NCI-H774 (cell line): ENCODE measurements at regions not wholly inside any gene's neighbourhood (a gene's known extent, or its start where the extent isn't known, plus 50 kb on each side); places are given as distances from the start of the nearest gene placed in this dataset.
"Not testable (repeated sequence)": the region's sequence is repeated elsewhere in the genome, so short reads cannot be mapped to it uniquely, and the experiment has no call there.

Source experiments
- DNase-seq: peaks from one replicate; lab custom pipeline; 2025; lab: John Stamatoyannopoulos, UW

DNA sequence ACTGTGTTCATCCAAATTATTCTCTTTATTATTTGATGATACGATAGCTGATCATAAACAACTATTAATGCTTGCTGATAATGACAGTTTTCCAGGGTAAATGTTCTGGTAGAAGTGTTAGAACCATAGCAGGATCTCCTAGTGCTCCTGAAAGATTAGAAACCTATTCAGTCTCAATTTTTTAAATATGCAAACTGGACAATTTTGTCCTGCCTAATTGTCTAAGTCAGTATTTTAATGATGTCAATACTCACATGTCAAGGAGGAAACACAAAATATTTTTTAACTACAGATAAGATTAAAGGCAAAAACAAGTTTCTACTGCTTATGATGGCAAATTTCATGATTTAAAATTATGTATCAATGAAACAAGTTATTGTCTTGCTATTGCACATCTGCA, 233.9 kb downstream of the RFPL4B start:
- DNase-seq: no peak

DNA sequence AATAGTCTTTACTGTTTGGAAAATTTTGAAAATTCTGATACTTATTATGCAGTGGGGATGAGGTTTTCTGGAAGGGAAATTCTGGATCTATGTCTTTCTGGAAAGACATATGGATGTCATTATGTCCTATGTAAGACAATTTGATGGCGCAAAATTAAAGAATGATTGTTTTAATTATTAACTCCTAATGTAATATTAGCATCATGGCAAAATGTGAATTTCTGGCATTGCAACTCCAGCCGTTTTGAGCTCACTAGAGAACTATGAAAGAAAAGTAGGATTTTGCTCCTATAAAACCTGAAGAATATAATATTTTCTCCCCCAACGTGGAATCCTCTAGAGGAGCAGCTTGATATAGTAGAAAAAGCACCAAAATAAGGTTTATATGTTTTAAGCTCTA, 243.2 kb downstream of the RFPL4B start:
- DNase-seq: no peak

- DNase-seq: no peak
Measured at GRCh38 chr6:112591329-112591728, 244.2 kb downstream of the RFPL4B start.

- no peak for DNase-seq
Measured at GRCh38 chr6:112592159-112592558, 245.0 kb downstream of the RFPL4B start.

DNA sequence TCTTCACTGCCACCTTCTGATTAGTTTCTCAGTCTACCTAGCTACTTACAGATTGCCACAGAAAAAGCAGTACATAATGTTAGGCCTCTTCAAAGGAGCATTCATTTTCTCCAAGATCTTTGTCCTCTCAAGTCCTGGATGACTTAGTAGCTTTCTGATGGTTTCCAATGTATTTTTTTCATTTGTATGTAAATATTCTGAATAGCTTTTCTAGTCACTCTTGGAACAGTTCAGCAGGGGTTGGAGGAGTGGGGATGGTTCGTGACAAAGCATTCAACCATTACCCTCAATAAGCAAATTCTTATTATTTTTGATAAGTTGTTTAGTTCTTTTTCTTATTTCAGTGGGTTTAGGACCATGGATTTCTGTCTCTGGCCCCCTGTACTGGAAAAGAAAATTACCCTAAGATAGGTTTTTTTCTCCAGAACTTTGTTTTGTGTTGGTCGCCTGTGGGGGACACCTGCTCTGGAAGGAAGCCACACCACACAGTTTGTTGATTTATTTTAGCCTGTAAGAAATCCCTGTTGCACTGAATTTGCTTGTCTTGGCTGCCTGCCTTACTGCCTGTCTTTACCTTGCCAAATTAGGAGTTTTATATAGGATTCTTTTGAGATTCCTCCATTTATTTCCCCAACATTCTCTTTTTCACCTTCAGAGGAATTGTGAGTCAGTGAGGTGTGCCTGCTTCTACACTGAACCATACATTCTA, 247.9 kb downstream of the RFPL4B start:
- DNase-seq: no peak

DNA sequence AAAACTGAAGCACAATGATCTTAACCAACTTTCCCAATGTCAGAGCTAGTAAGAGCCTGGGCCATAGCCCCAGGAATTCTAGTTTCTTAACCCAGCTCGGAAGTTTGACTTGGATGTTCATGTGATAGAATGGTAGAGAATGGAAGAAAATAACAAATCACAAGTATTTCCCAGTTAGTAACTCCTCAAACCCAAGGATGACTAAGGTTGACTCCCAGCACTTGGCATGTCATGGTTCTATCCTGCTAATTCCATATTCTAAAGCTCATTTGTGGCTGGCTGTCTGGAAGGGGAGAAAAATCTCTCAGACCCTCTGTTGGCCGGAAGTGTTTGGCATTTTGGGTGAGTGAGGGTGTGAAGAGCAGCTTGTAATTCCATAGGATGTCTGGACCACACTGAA, 248.7 kb downstream of the RFPL4B start:
- no peak for DNase-seq

GRCh38 chr6:112597176-112597575, 250.0 kb downstream of the RFPL4B start:
- DNase-seq: no peak

DNA sequence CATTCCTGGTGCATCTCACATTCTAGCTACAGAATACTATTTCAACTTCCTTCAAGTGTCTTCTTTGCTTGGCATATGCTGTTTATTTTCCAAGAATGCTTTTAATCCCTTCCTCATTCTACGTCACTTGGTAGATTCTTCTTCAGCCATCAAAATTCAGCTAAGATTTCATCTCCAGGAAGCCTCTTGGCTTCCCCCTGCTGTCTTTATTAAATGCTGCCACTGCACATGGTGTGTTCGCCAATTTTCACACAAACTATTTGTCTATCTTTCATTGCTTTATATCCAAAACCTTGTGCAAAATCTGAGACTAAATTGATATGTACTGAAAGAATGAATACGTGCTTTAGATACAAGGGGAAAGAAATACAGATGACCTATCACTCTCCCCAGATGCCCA, 253.0 kb downstream of the RFPL4B start:
- no peak for DNase-seq

DNA sequence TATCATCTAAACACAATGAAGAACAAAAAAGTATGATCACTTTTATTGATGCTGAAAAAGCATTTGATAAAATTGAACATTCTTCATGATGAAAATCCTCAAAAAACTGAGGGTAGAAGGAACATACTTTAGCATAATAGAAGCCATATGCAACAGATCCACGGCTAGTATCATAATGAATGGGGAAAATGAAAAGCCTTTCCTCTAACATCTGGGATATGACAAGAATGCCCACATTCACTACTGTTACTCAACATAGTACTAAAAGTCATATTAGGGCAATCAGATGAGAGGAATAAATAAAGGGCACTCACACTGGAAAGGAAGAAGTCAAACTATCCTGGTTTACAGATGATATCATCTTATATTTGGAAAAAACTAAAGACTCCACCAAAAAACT, 256.6 kb downstream of the RFPL4B start:
- no peak for DNase-seq

DNA sequence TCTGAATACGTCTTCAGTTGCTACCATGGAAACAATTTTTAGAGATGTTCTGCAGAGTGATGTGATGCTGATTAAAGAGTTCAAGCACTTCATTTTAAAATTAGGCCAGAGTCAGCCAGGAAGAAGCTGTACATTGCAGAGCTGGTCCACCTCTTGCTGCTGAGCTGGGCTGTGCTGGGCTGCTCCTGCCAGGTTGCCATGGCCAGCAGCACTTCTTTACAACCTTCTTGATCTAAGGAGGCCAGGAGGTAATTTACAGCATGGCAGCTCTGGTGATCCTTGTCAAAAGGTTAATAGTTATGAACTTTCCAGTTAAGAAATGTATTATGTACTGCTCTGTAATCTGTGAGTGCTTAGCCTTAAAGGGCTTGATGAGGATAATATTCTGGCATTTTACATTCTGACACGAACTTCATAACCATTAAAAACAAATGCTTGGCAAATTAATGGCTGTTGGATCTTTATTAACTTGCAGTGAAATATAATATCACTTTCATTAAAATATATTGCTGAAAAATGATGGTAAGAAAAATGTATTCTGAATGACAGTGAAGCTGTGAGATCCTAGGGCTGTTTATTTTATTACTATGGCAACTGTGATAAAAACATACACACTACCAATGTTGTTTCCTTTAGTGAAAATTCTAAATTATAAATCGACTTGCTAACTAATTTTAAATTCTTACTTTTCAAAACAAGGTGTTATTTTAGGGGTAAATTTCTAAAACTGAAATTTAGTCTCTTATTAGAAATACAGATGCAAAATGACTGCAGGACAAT, 259.7 kb downstream of the RFPL4B start:
- DNase-seq: no peak

DNA sequence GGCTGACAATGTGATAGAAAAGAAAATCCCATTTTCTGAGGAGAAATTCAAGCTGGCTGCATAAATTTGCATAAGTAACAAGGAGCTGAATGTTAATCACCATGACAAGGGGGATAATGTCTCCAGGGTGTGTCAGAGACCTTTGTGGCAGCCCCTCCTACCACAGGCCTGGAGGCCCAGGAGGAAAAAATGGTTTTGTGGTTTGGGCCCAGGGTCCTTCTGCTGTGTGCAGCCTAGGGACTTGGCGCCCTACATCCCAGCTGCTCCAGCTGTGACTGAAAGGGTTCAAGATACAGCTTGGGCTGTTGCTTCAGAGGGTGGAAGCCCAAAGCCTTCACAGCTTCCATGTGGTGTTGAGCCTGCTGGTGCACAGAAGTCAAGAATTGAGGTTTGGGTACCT, 261.8 kb downstream of the RFPL4B start:
- DNase-seq: not testable (repeated sequence)

GRCh38 chr6:112613410-112613809, 266.3 kb downstream of the RFPL4B start:
- DNase-seq: no peak

DNA sequence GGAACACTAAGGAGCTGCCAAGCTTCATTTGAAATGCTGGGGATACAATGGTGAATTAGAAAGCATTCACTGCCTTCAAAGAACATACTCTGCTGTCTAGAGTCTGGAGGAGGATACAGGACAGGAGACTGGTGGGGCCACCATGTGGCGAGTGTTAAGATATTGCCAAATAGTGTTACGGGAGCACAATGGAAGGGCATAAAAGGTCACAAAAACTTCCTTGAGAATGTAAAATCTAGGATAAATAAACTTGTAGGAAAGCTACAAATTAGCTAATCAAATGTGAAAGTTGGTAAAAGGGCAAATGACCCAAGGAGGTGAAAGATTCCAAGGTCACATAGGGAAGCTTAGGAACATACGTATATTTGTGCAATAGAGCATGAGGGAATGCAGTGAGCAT, 271.7 kb downstream of the RFPL4B start:
- no peak for DNase-seq

GRCh38 chr6:112620812-112621569, 273.9 kb downstream of the RFPL4B start:
- no peak for DNase-seq

DNA sequence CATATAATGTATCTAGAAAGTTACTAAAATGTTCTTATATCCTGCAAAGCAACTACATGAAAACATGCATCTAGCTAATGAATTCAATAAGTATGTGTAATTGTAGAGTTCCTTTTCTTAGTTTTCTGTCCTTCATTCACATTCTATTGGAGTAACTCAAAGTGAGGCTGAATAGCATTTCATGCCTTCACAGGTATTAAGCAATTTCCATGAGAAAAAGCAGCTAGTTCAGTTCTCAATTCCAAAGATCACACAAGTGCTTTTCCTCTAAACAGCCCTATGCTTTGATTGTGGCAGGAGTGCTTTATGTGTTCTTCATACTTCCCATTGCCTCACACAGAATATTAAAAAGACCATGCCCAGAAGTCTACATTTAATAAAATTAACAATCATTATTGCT, 274.9 kb downstream of the RFPL4B start:
- DNase-seq: no peak

- DNase-seq: no peak
Measured at GRCh38 chr6:112626468-112627082, 279.4 kb downstream of the RFPL4B start.

- no peak for DNase-seq
Measured at GRCh38 chr6:112634376-112634775, 287.2 kb downstream of the RFPL4B start.

GRCh38 chr6:112636650-112637262, 289.6 kb downstream of the RFPL4B start:
- no peak for DNase-seq

DNA sequence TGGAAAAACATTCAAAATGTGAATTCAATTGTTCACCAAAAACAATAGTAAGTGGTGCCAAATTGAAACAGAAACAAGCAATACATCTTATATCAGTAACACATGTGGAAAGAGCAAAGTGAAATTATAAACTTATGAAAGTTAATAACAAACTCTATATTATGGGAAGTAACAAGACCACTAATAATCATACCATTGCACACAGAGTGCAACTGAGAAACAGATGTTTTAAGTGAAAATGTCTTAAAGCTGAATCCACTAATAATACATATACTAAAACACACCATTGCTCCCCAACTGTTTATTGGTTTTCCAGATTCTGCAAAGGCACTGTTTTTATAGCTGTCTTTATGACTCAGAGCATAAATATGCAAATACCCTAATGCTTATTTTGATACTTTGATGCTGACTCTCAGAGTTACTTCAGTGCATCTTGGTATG, 292.3 kb downstream of the RFPL4B start:
- no peak for DNase-seq

DNA sequence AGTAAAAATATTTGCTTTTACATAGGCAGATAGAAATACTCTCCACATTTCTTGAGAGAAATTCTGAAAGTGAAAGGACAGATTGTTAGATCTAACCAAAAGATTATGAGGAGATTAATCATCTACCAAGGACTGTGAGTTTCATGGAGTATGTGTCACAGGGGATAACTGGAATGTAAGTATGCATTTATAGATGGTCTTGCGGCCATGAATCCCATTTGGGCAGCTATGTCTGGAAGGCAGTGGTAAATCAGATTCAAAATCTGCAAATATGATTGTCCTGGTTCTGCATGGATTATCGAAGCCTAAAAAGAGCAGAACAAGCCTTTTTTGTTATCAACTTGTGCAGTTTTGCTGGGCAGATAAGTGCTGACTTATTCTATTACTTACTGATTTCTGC, 293.8 kb downstream of the RFPL4B start:
- no peak for DNase-seq

GRCh38 chr6:112649853-112650252, 302.7 kb downstream of the RFPL4B start:
- DNase-seq: no peak

- no peak for DNase-seq
Measured at GRCh38 chr6:112651239-112651638, 304.1 kb downstream of the RFPL4B start.
